Sigmoid colon (tissue), 4 donors: ENCODE measurements at regions not wholly inside any gene's neighbourhood (a gene's known extent, or its start where the extent isn't known, plus 50 kb on each side); places are given as distances from the start of the nearest gene placed in this dataset.

ENCODE experiments used
- POLR2AphosphoS5 ChIP-seq, 4 donors: sonication (generic); formaldehyde crosslinking; IDR thresholded peaks; one replicate each; pipeline ENCODE4 v1.6.1; 2017; ENCODE audit warnings: antibody characterized with exemption in 4 of 4
- TF ChIP-seq, protein P1 (sequence below), 4 experiments: fragments of 450-650 bp in 3 of 4; fragments of 200-600 bp in 1 of 4; IDR thresholded peaks; one replicate each; pipeline ENCODE4 v1.5.1; 2016 to 2019; ENCODE audit warnings: antibody characterized with exemption in 4 of 4, mild to moderate bottlenecking in 3 of 4, moderate library complexity in 2 of 4

DNA sequence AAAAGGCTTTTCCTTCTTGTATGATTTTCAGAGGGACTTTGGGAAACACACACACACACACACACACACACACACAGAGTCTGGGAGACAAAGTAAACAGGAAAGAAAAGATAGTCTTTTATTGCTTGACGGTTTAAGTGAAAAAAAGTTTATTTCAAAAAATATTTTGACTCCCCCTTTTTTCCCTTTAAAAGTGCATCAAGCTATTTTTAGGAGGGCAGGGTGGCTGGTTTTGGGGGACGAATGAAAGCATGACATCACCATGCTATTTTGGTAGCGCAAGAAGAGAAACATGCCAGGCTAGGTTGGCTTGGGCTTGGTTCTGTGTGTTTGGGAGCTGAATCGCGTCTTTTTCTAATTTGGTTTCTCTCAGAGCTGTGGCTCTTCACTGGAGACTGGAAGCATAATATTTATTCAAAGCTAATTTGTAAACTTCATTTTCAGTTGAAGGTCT, 129.2 kb downstream of the BAMBI start:
- TF ChIP-seq POLR2AphosphoS5 (IDR thresholded peaks at IDR 0.05), result no peak
- TF ChIP-seq, protein P1, sequence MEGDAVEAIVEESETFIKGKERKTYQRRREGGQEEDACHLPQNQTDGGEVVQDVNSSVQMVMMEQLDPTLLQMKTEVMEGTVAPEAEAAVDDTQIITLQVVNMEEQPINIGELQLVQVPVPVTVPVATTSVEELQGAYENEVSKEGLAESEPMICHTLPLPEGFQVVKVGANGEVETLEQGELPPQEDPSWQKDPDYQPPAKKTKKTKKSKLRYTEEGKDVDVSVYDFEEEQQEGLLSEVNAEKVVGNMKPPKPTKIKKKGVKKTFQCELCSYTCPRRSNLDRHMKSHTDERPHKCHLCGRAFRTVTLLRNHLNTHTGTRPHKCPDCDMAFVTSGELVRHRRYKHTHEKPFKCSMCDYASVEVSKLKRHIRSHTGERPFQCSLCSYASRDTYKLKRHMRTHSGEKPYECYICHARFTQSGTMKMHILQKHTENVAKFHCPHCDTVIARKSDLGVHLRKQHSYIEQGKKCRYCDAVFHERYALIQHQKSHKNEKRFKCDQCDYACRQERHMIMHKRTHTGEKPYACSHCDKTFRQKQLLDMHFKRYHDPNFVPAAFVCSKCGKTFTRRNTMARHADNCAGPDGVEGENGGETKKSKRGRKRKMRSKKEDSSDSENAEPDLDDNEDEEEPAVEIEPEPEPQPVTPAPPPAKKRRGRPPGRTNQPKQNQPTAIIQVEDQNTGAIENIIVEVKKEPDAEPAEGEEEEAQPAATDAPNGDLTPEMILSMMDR (IDR thresholded peaks at IDR 0.05), result no peak
